KMS-11 (cell line): ENCODE measurements at regions not wholly inside any gene's neighbourhood (a gene's known extent, or its start where the extent isn't known, plus 50 kb on each side); places are given as distances from the start of the nearest gene placed in this dataset.
"Not testable (repeated sequence)": the region's sequence is repeated elsewhere in the genome, so short reads cannot be mapped to it uniquely, and the experiment has no call there.

ENCODE experiments used
- H2AFZ ChIP-seq: fragments of 200-600 bp; sonication (generic); 2 replicates; pipeline ENCODE4 v1.6.1; 2016; ENCODE audit warnings: antibody characterized with exemption, mixed run types, low read depth
- H3K27ac ChIP-seq: fragments of 200-600 bp; sonication (generic); 2 replicates; pipeline ENCODE4 v1.6.1; 2016; ENCODE audit warnings: mild to moderate bottlenecking, mixed run types
- H3K27me3 ChIP-seq: fragments of 200-600 bp; sonication (generic); 2 replicates; pipeline ENCODE4 v1.6.1; 2017; ENCODE audit warnings: mild to moderate bottlenecking, low read depth, mixed run types, moderate library complexity; ENCODE audit not compliant: insufficient read depth
- H3K36me3 ChIP-seq: fragments of 200-600 bp; sonication (generic); 2 replicates; pipeline ENCODE4 v1.6.1; 2017; ENCODE audit warnings: mild to moderate bottlenecking, mixed run types; ENCODE audit not compliant: insufficient read depth
- H3K4me1 ChIP-seq: fragments of 200-600 bp; sonication (generic); 2 replicates; pipeline ENCODE4 v1.6.1; 2016; ENCODE audit warnings: mild to moderate bottlenecking, low read depth, mixed run types; ENCODE audit not compliant: poor library complexity, severe bottlenecking
- H3K4me2 ChIP-seq: fragments of 200-600 bp; sonication (generic); 2 replicates; pipeline ENCODE4 v1.7.0; 2016; ENCODE audit warnings: mild to moderate bottlenecking, mixed run types
- H3K4me3 ChIP-seq: fragments of 200-600 bp; sonication (generic); IDR thresholded peaks from 2 replicates; pipeline ENCODE4 v1.6.1; 2017; ENCODE audit warnings: low read depth, low read length, mixed read lengths; ENCODE audit not compliant: insufficient read depth
- H3K79me2 ChIP-seq: fragments of 200-600 bp; sonication (generic); 2 replicates; pipeline ENCODE4 v1.6.1; 2016; ENCODE audit warnings: low read depth, mixed run types; ENCODE audit not compliant: insufficient read depth
- H3K9ac ChIP-seq: fragments of 200-600 bp; sonication (generic); 2 replicates; pipeline ENCODE4 v1.6.1; 2016; ENCODE audit warnings: mild to moderate bottlenecking, mixed run types
- H4K20me1 ChIP-seq: fragments of 200-600 bp; sonication (generic); 2 replicates; pipeline ENCODE4 v1.6.1; 2016; ENCODE audit warnings: mild to moderate bottlenecking, mixed run types; ENCODE audit not compliant: insufficient read depth
- TF ChIP-seq, protein P1 (sequence below): fragments of 200-600 bp; sonication (generic); conservative IDR thresholded peaks from 2 replicates; pipeline ENCODE4 v1.6.1; 2017; ENCODE audit warnings: low read depth, mild to moderate bottlenecking, antibody characterized with exemption, low read length, moderate library complexity, mixed read lengths

DNA sequence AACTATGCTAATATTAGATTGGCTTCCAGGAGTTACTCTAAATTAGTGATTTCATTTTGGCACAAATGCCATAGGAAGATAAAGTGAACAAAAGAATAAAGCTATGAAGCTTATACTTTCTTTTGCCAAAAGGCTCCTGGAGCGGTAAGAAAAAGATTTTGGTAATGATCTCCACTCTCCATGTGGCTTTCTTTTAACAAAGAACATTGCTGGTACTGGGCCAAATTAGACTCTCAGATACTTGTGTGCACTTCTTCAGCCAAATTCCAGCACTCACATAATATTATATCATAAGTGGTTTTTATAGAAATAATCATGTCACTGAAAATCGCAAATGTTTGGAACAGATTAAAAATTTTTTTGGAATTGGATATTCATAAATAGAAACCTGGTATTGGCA, 142.4 kb upstream of the FGF13 start:
- H3K9ac ChIP-seq: no peak overlapping the region
- no peaks in the 10 kb centered on the region for H3K36me3 ChIP-seq
- H3K27ac ChIP-seq: no peak overlapping the region
- TF ChIP-seq, protein P1, sequence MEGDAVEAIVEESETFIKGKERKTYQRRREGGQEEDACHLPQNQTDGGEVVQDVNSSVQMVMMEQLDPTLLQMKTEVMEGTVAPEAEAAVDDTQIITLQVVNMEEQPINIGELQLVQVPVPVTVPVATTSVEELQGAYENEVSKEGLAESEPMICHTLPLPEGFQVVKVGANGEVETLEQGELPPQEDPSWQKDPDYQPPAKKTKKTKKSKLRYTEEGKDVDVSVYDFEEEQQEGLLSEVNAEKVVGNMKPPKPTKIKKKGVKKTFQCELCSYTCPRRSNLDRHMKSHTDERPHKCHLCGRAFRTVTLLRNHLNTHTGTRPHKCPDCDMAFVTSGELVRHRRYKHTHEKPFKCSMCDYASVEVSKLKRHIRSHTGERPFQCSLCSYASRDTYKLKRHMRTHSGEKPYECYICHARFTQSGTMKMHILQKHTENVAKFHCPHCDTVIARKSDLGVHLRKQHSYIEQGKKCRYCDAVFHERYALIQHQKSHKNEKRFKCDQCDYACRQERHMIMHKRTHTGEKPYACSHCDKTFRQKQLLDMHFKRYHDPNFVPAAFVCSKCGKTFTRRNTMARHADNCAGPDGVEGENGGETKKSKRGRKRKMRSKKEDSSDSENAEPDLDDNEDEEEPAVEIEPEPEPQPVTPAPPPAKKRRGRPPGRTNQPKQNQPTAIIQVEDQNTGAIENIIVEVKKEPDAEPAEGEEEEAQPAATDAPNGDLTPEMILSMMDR: no peak
- H3K4me1 ChIP-seq: no peaks in the 10 kb centered on the region
- H3K4me2 ChIP-seq: no peak overlapping the region
- no peak overlapping the region for H3K4me3 ChIP-seq
- no peak overlapping the region for H2AFZ ChIP-seq
- H3K79me2 ChIP-seq: no peaks in the 10 kb centered on the region
- H3K27me3 ChIP-seq: no peaks in the 10 kb centered on the region
- H4K20me1 ChIP-seq: no peaks in the 10 kb centered on the region

DNA sequence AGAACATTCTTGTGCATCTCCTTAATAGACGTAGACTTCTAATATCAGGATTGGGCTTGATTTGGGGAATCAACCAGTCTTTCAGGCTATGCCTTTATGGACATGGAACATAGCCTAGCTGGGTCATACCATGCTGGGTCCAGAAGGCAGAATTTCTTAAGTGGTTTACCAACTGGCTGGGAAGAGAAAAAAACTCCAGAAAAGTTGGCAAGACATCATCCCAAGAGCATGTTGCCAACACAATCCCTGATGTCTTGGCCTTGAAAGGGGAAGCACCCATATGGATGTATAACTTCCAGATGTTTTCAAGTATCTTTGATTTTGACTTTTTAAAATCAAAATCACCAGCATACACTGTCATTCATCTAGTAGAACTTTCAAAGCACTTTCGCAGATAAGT, 138.0 kb upstream of the FGF13 start:
- H3K4me1 ChIP-seq: no peaks in the 10 kb centered on the region
- H3K36me3 ChIP-seq: no peaks in the 10 kb centered on the region
- H3K79me2 ChIP-seq: no peaks in the 10 kb centered on the region
- TF ChIP-seq, protein P1: no peak
- H3K4me2 ChIP-seq: no peak overlapping the region
- no peak overlapping the region for H2AFZ ChIP-seq
- H4K20me1 ChIP-seq: no peaks in the 10 kb centered on the region
- no peak overlapping the region for H3K4me3 ChIP-seq
- no peak overlapping the region for H3K9ac ChIP-seq
- no peaks in the 10 kb centered on the region for H3K27me3 ChIP-seq
- H3K27ac ChIP-seq: no peak overlapping the region

DNA sequence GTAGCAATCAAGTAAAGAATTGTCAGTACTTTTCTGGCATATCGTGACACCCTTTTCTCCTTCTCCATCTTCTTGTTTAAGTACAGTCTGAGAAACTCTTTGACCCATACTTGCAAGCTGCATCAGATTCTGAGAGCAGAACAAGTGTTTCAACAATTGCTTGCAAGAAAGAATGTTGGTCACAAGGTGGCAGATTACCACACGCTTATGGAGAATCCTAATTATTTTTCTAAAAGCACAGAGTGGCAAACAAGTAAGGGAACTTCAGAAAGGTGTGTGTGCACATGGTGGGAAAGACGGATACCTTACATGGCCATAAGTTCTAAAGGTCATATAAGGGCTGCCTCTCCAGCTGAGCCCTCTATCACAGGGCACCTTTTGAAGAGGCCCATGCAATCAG, 136.4 kb upstream of the FGF13 start:
- no peaks in the 10 kb centered on the region for H3K27me3 ChIP-seq
- no peak overlapping the region for H3K4me3 ChIP-seq
- TF ChIP-seq, protein P1: no peak
- H3K36me3 ChIP-seq: no peaks in the 10 kb centered on the region
- no peaks in the 10 kb centered on the region for H3K4me1 ChIP-seq
- no peak overlapping the region for H3K4me2 ChIP-seq
- H3K27ac ChIP-seq: no peak overlapping the region
- H4K20me1 ChIP-seq: no peaks in the 10 kb centered on the region
- H3K79me2 ChIP-seq: no peaks in the 10 kb centered on the region
- H2AFZ ChIP-seq: no peak overlapping the region
- H3K9ac ChIP-seq: no peak overlapping the region

DNA sequence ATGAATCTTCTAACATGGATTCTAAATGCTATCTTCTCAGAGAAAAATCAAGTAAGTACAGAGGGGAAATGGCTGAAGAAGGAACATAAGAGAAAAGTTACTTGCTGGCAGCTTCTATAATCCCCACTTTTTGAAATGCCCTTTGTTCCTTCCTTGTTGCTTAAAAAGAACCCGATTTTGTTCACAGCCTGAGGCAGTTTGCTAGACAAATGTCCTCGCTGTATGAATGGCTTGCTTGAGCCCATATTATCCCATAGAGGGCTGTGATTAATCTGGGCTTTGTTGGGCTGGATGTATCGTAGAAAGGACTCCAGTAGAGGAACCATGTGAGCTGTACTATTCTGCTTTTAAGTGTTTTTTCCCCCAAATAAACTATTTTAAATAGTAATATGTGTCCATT, 134.3 kb upstream of the FGF13 start:
- TF ChIP-seq, protein P1: no peak
- Histone ChIP-seq H3K4me2 (no peak overlapping the region), H3K9ac (no peak overlapping the region), H3K27ac (no peak overlapping the region), H3K36me3 (no peaks in the 10 kb centered on the region), H2AFZ (no peak overlapping the region), H3K4me3 (no peak overlapping the region), H3K79me2 (no peaks in the 10 kb centered on the region), H4K20me1 (no peaks in the 10 kb centered on the region), H3K27me3 (no peaks in the 10 kb centered on the region), H3K4me1 (no peaks in the 10 kb centered on the region)

- not testable (repeated sequence) for H3K4me3 ChIP-seq, H4K20me1 ChIP-seq, H3K79me2 ChIP-seq, H3K4me2 ChIP-seq, H3K27ac ChIP-seq, H3K36me3 ChIP-seq, H3K9ac ChIP-seq, H3K4me1 ChIP-seq, H3K27me3 ChIP-seq, H2AFZ ChIP-seq
Measured at GRCh38 chrX:138807400-138807799, 95.9 kb upstream of the FGF13 start.
